NCI-H1930 (cell line): ENCODE measurements at regions not wholly inside any gene's neighbourhood (a gene's known extent, or its start where the extent isn't known, plus 50 kb on each side); places are given as distances from the start of the nearest gene placed in this dataset.

Source experiments
- DNase-seq, 2 experiments: peaks; one replicate each; lab custom pipeline; 2025; lab: John Stamatoyannopoulos, UW

DNA sequence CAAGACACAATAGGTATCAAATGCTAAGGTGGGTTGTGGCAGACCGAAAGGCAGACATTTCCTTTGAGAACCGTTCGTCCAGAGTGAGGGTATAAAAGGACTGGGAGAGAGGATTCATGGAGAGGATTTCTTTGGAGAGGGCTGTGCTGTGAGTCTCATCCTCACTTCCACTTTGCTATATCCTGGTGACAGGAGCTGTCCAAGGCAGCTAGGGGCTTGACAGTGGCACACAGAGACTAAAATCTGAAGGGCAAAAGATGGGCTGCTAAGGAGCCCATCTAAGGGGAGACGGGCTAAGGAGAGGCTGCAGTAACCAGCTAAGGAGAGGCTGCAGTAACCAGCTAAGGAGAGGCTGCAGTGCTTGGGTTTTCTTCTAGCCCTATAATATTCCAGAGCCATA, 214.0 kb upstream of the ADRA1B start:
- no peak for DNase-seq

DNA sequence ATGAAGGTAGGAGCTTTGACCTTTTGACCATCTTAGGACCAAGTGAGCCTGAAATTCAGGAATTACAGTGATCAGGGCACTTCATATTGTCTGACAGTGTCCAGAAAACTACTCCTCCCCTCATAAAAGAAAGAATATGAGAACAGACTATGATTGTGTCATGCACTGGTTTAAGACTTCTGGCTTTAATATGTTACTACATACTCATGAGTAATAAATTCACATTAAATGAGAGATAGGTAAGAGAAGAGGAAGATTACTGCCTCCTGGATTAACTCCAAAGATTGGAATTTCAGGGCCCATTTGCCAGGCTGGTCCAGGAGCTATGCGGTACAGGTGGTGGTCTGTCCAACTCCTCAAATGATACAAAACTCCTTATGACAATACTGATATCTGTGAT, 213.5 kb upstream of the ADRA1B start:
- DNase-seq = no peak

DNA sequence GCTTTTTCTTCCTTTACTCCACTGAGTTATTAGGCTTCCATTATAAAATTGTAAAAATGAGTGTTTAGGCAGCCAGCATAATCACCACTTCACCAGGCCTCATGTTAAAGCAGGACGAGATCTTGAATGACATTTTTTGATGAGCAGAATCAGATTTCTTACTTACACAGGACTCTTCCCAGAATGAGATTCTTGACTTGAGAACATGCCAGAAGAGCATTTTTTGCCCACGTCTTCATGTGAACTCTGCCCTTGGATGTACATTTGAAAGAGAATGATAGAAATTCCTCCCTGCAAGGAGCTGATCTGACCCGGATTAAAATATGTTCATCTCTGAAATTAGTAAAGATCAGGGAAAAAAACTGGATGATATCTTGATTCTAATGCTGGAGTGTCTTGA, 212.1 kb upstream of the ADRA1B start:
- no peak for DNase-seq

DNA sequence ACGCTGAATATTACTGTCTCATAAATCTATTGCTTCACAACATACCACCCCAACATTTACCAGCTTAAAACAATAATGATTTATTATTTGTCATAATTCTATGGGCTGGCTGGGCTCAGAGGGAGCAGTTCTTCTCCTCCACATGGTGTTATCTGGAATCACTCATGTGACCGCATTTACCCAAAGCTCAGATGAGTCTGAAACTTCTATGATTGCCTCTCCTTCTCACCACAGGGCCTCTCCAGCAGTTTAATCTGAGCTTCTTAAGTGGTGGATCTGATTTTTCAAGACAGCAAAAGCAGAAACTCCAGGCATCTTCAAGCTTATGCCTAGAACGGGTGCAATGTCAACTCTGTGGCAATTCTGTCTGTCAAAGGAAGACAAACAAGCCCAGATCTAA, 210.3 kb upstream of the ADRA1B start:
- DNase-seq = no peak

DNA sequence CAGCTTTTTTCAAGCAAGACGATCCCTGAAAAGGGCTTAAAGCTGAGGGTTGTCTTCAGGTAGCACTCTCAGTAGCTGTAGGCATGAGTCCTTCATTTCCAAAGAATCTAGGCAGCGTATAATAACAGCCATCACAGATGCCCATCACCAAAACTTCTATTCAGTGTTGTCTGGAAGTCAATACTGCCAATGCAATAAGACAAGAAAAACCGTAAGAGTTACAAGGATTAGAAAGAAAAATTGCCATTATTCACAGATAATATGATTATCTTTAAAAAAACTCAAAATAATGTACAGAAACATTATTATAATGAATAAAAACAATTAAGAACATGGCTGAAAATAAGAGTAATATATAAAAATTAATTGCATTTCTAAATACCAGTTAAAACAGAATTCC, 208.2 kb upstream of the ADRA1B start:
- no peak for DNase-seq

DNA sequence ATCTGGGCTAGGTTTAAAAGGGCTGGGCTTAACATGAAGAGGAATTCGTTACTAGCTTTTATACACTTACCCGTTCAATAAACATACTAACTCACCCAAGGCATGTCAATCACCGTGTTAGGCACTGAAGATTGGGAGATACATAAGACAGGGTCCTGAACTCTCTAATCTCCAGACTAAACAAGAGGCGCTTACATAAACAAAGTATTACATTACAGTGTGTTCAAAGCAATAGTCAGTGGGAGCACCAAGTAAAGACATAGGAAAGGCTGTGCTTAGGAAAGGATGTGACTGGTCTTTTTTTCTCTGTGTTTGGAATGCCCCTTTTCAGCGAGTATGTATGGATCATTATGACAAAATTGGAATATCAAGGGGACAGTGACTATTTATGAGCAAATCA, 203.6 kb upstream of the ADRA1B start:
- DNase-seq = no peak

DNA sequence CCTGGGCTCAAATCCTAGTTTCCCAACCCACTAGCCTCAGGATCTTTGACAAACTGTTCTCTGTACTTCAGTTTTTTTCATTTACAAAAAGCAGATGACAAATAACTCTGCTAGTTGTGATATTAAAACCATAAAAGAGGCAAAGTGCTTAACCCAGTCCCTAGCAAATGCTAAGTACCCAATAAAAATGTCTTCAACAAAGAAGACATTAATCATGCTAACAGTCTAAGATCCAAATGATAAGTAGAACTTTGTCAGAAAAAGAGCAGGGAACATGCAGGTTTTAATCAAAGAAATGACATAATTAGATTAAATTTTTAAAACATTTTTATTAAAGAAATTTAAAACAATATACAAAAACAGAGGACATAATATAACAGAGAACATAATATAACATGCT, 203.0 kb upstream of the ADRA1B start:
- DNase-seq = no peak

DNA sequence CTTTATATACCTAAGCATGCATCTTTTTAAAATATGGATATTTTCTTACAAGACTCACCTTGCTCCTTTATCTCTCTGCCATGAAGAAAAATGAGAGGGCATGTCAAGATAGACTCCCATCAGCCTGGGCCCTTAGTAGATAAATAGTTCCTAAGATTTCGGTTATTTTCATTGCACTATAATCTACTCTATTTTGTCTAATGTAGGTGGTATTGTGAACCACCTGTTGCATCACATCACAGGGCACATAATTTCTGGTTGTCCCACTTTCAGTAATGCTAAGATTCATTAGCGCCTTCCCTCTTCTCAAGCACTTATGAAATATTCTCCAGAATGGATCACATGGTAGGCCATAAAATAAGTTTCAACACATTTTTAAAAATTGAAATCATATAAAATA, 202.5 kb upstream of the ADRA1B start:
- no peak for DNase-seq

DNA sequence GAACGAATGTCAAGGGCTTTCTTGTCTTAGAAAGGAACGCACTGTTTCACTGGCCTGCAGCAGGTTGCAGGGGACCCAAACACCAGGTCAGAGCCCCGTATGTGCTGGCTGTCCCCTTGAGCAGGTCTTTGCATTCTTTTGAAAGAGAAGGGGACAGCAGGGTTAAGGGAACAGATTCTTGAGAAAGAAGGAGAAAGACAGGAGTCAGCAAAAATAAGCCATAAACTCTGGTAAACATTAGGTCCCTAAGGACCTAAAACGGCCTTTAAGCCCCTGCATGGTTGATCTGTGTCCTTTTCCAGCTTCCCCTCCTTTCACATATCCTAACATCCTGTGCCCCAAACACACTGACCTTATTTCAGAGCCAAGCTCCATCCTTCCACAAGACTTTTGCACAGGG, 190.8 kb upstream of the ADRA1B start:
- DNase-seq = no peak

DNA sequence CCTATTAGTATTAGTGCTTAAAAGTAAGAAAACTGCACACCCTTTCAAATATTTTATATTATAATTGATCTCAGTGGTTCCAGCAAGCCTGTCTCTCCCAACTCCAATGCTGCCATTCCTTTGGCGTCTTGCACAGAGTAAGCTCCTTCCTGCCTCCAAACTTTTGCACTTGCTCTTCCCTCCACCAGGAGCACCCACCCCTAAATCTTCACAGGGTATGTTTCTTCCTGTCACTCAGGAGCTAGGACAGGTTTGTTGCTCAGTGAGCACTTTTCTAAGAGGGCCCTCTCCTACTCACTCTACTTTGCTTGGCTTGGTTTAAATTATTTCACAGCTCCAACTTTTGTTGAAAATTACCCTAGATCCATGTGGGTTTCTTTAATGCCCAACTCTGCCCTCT, 189.1 kb upstream of the ADRA1B start:
- DNase-seq = no peak

DNA sequence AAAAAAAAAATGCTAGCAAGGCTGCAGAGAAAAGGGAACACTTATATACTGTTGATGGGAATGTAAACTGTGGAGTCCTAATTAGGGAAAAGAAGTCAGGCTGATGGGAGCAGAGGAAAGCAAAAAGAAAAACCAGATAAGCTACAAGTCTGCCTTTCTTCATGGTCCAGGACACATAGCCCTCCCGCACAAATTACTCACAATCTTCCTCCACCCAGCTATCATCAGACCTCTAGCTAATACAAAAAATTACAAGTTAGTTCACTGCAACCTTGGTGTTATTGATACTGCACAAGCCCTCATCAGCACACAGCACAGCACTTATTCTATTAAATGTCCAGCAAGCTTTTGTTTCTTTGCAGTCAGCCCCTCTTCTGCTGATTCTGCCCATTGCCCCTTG, 186.0 kb upstream of the ADRA1B start:
- no peak for DNase-seq

DNA sequence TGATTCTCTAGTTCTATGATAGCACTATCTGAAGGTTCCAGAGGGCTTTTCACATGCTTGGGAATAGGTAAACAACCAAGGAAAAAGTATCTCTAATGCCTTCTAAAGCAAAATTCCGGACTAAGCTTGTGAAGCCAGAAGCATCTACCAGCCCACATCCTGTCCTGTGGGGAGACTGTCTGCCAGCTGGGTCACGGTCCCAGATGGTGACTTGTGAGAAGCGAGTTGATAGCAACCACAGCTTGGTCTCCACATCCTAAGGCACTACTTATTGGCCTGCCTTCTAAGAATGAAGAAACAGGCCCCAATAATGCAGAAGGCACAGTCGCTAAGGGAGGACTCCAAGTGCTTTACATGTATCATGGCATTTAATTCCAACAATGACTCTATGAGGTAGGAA, 184.1 kb upstream of the ADRA1B start:
- DNase-seq = no peak

DNA sequence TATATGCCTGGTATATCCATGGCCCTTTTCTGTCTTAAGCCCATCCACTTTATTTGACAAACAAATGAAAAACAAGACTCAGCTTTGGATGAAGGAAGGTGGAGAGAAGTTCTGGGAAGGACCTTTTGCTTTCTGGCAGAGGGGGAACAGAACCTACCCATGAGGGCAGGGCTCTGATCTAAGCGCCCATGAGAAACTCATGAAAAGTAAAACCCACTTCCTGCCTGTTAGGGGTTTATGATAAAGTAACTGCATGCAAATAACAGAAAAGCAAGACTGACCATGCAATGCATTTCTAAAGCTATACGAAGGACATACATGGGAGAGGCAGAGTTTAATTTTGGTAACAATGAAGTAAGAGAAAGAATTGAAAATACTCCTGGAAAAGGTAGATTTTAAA, 181.9 kb upstream of the ADRA1B start:
- DNase-seq = no peak

DNA sequence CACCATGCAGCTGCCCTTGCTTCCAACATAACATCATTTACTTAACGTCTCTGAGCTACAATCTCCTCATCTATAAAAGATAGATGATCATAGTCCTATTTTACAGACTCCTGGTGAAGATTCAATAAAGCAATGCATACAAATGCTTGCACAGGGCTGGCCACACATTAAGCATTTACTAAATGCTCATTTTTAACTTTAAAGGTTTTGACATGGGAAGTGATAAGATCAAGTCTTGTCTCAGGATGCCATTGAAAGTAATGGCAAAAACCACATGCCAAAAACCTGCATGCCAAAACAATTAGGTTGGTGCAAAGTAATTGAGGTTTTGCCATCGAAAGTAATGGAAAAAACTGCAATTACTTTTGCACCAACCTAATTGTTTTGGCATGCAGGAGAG, 181.2 kb upstream of the ADRA1B start:
- no peak for DNase-seq

DNA sequence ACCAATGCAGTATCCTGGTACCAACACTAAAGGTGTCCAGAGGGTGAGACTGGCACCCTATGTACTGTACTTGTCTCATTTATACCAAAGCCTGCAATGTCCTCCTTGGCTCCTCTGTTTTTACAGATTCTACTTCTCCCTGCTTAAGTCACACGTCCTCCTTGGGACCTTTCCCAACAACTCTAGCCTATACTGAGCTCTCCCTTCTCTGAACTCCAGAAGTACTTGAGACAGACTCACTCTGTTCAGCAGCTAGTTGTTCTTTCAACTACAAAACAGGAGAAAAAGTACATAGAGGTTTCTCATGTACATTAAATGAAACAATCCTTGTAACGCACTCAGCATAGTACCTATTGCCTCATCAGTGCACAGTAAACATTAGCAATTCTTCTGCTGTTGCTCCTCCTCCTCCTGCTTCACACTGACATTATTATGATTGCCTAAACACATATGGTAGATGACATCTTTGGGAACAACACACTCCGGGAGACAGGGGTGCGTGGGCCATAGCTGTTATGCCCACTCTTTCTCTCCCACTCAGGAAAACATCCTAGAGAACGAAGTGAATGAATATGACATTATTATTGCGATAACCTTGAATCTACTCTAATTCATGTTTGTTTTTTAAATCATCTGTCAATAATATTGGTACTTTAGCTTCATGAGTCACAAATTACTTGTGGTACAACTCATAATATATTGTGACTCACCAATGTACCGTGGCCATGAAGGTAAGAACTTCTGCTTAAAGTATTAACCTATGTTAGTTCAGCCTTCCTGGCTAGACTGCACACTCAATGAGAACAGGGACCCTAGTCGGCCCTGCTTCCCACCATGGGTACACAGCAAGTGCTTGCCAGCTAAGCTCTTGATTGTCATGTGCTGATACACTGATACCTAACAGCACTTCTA, 180.3 kb upstream of the ADRA1B start:
- no peak for DNase-seq

DNA sequence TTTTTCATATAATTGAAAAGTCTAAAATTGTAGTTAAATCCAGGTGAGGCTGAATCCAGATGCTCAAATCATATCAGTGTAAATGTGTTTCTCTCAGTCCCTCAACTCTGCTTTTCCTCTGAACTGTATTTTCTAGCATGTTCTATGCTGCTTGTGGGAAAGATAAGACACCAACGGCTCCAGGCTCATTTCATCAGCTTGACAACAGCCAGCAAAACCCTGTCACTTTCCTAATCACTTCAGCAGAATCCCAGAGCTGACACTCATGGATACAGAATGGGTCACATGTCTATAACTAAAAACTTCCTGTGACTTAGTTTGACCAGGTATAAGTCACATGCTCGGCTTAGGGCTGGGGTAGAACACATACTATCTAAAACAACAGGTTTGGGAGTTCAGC, 179.4 kb upstream of the ADRA1B start:
- no peak for DNase-seq

DNA sequence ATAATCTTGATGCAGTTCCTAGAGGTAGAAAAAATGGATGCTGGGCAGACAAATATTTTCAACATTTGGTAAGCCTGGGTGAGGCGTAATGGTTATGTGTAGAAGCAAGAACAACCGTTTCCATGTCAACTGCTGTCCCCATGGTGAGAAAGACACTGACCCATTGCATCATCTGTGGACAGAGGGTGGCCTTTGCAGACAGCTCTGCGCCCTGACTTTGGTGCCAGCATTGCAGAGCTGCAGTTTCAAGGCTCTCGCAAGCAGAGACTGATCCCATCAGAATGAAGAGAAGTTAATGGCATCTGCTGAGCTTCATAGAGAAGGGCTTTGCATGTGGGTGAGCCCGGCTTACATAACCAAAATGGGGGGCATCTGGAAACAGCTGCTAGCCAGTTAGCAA, 179.0 kb upstream of the ADRA1B start:
- no peak for DNase-seq

DNA sequence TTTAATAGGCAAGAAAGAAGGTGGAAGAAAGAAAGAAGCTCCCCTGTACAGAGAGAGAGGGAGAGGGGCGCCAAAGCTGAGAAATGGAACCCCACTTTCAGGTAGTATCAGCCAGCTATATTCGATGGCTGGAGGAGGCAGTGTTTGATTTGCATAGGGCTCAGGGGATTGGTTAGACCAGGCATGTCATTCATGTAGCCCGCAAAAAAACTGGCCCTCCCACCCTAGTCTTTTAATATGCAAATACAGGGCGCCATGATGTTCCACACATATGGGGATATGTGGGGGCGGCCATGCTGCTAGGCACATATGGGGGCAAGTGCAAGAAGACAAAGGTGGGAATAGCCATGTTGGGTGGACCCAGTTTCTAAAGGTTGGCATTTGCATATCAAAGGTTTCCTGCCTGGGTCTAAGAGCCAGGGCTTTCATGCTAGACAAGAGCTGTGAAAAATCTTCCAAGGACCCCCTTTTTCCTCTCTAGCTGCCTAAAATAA, 174.4 kb upstream of the ADRA1B start:
- no peak for DNase-seq

DNA sequence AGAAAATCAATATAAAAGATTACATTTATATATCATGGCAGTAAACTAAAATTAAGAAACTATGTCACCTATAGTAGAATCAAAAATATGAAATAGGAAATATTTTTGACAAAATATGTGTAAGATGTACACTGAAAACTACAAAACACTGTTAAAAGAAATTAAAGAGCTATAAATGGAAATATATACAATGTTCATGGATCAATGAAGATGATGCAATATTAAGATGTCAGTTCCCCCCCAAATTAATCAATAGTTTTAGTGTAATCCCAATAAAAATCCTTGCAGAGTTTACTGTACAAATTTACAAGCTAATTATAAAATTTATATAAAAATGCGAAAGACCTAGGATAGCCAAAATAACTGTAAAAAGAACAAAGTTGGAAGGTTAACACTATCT, 173.0 kb upstream of the ADRA1B start:
- no peak for DNase-seq

DNA sequence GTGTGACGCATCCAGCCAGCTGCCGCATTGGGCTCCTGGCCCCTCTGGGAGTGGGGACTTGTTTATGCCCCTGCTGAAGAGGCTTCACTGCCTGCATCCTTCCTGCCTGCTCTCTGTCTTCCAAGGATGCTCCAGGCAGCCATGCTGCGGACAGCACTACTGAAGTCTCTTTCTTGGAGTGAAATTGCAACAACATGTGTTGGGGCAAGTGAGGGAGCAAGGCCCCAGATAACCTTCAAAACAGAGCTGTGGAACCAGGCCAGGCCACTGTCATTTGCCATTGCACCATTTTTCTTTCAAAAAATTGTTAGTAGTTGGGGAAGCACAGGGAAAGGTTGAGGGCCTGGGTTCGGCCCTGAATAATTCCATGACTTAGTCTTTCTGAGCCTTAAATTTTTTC, 169.6 kb upstream of the ADRA1B start:
- DNase-seq = no peak

DNA sequence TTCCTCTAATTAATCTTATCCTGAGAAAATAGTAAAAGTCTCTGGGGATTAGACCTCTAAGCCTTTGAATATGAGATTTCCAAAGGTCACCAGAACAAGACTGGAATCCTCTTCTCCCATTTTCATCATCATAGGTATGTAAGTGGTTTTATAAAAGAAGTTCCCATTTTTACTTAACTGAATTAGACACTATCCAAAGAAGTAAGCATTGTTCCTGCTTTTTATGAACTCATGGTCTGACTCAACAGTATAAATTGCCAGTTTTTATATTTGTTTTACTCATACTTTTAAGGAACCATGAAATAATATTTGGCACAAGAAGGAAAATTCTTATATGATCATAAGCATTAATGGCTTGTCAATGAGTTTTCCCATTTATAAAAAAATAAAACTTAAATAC, 167.1 kb upstream of the ADRA1B start:
- DNase-seq = no peak

DNA sequence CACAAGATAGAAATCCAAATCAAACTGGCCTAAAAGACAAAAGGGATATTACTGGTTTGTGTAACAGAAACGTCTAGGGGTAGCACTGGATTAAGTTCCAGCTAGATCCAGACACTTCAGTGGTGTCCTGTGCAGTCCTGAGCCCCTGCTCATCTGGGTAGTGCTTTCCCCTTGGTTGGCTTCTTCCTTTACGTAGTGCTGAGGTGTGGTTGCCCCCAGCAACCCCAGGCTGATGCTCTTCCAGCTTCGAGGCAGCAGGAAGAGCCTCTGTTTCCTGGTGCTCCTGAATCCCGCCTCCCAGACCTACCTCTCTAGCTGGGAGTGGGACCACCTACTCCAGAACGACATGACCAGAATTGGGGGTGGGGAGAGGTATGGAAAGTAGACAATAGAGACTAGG, 166.1 kb upstream of the ADRA1B start:
- no peak for DNase-seq

DNA sequence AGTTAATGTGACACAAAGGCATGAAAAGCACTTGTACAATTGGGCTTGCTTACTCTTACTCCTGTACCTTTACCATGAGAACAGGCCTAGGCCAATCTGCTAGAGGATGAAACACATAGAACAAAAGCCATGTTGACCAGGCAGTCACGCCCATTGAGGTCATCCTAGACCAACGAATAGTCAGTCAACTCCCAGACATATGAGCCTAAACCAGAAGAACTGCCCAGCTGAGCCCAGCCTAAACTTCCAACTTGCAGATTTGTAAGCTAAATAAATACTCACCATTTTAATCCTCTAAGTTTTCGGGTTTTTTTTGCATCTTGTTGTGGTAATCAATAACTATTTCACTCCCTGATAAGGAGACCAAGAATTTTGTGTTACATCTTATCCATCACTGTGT, 164.8 kb upstream of the ADRA1B start:
- no peak for DNase-seq

DNA sequence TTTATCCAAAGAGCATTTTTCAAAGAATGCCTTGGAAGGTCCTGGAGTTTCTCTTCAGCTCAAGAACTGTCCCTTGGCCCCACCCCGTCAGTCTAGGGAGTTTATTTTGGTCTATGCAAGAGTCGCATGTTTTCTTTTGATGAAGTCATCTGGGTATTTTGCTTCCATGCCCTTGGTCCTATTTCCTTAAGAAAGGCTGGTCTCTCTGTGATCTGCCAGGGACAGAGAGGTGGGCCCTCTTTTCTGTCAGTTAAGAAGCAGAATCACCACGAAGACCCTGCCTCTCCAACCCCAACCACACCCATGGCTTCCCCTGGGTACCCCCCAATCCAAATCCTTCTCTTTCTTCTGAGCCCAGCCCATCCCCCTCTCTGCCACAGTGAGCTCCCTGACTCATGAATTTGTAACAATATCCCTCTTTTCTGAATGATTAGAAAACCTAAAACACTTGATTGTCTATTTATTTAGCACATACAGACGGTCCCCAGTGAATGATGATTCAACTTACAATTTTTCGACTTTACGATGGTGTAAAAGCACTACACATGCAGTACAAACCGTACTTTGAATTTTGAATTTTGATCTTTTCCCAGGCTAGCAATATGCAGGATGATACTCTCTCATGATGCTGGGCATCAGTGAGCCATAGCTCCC, 163.5 kb upstream of the ADRA1B start:
- DNase-seq = no peak
